Ovary (tissue), 3 donors: ENCODE measurements at regions not wholly inside any gene's neighbourhood (a gene's known extent, or its start where the extent isn't known, plus 50 kb on each side); places are given as distances from the start of the nearest gene placed in this dataset.

ENCODE experiments used
- CTCF ChIP-seq, 3 donors: fragments of 450-650 bp in 2 of 3; fragments of 200-600 bp in 1 of 3; IDR thresholded peaks; one replicate each; pipeline versions ENCODE4 v1.5.1 to v1.8.0; 2016 to 2022; ENCODE audit warnings: antibody characterized with exemption in 3 of 3, mild to moderate bottlenecking in 1 of 3
- EP300 ChIP-seq: sonication (generic); formaldehyde crosslinking; IDR thresholded peaks from one replicate; pipeline ENCODE4 v1.6.1; 2017; ENCODE audit warnings: antibody characterized with exemption
- donor health status: DM: no; HTN: no; CAD: no.

- TF ChIP-seq EP300 (no peak), CTCF (IDR thresholded peaks at IDR 0.05) (no peak)
These were observed 131.0 kb upstream of the DAB2 start for GRCh38 chr5:39555788-39556187.
